ENCODE measurements at regions not wholly inside any gene's neighbourhood (a gene's known extent, or its start where the extent isn't known, plus 50 kb on each side); places are given as distances from the start of the nearest gene placed in this dataset.

GRCh38 chr14:98932431-98933325, 339.3 kb downstream of the BCL11B start:
- no peak for TF ChIP-seq POLR2A (IDR thresholded peaks at IDR 0.05; ENCODE audit: low read depth)
- no peak for TF ChIP-seq CTCF (IDR thresholded peaks at IDR 0.05)
